ENCODE measurements at regions not wholly inside any gene's neighbourhood (a gene's known extent, or its start where the extent isn't known, plus 50 kb on each side); places are given as distances from the start of the nearest gene placed in this dataset.
A peak's percentile ranks its signal among the peaks of the same experiment; 100 is the strongest.

DNA sequence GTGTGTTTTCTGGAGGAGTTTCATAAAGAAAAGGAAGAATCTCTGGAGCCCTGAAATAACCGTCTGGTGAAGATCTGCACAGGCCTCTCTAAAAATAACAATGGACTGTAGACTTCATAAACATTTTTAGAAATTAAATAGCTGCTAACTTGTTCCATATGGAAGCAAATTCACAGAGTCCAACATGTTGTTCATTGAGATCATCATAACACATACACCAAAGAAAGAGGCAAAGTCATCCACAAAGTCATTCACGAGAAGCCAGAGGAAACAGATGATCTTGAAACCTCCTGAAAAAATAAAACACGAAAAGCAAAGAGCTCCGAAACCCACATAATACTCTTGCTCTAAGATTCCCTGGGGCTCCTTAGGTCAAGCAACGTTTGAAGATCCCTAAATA is 347.8 kb downstream of the EFNA5 start:
- dilution Hi-C loops (cut with MboI; ENCODE audit: extremely low pct_ligation_motif_present, low sequenced_read_pairs) = no loop called here
- FAIRE-seq = no peak
- H4K20me1 ChIP-seq (ENCODE audit: control insufficient read depth, extremely low read depth, insufficient read depth, low read length) = no peaks in the 10 kb centered on the region
- H2AFZ ChIP-seq (ENCODE audit: control insufficient read depth, low read length) = no peak overlapping the region
- no peak overlapping the region for H3K9ac ChIP-seq (ENCODE audit: control insufficient read depth, extremely low read depth, insufficient read depth, low read length)
- DNase-seq (ENCODE audit: low read depth, low spot score) = no peak
- no peak overlapping the region for H3K4me3 ChIP-seq (ENCODE audit: control insufficient read depth in 2 of 3, extremely low read depth in 1 of 3, insufficient read depth in 2 of 3, low read depth in 1 of 3, low read length in 3 of 3)
- H3K79me2 ChIP-seq (ENCODE audit: control insufficient read depth, insufficient read depth, low read length) = no peaks in the 10 kb centered on the region
- no peak overlapping the region for H3K27ac ChIP-seq (ENCODE audit: control insufficient read depth, insufficient read depth, low read length)
- H3K9me3 ChIP-seq (ENCODE audit: control insufficient read depth, low read depth, low read length) = no peaks in the 10 kb centered on the region
- TF ChIP-seq EZH2 (IDR thresholded peaks at IDR 0.05; ENCODE audit: low read length) (no peak), CTCF (optimal IDR thresholded peaks at IDR 0.05 in 1 of 3, IDR thresholded peaks at IDR 0.05 in 1 of 3, conservative IDR thresholded peaks at IDR 0.05 in 1 of 3; ENCODE audit: extremely low read depth in 1 of 3, insufficient read depth in 2 of 3, low read length in 3 of 3) (no peak)
- no peaks in the 10 kb centered on the region for H3K36me3 ChIP-seq (ENCODE audit: control insufficient read depth in 2 of 2, extremely low read depth in 1 of 2, insufficient read depth in 2 of 2, low read length in 2 of 2)
- no peak overlapping the region for H3K4me2 ChIP-seq (ENCODE audit: control insufficient read depth, extremely low read depth, insufficient read depth, low read depth, low read length)
- H3K27me3 ChIP-seq (ENCODE audit: control insufficient read depth, extremely low read depth, insufficient read depth, low read length) = no peaks in the 10 kb centered on the region
- no peaks in the 10 kb centered on the region for H3K9me1 ChIP-seq (ENCODE audit: control insufficient read depth, extremely low read depth, insufficient read depth, low read length)
- H3K4me1 ChIP-seq (ENCODE audit: control insufficient read depth, extremely low read depth, insufficient read depth, low read length) = peaks cover 14% of the 10 kb centered on the region

GRCh38 chr5:107321906-107322305 is 348.8 kb downstream of the EFNA5 start:
- no peak overlapping the region for H3K4me3 ChIP-seq (ENCODE audit: control insufficient read depth in 2 of 3, extremely low read depth in 1 of 3, insufficient read depth in 2 of 3, low read depth in 1 of 3, low read length in 3 of 3)
- no peaks in the 10 kb centered on the region for H3K27me3 ChIP-seq (ENCODE audit: control insufficient read depth, extremely low read depth, insufficient read depth, low read length)
- no peaks in the 10 kb centered on the region for H4K20me1 ChIP-seq (ENCODE audit: control insufficient read depth, extremely low read depth, insufficient read depth, low read length)
- no peaks in the 10 kb centered on the region for H3K9me3 ChIP-seq (ENCODE audit: control insufficient read depth, low read depth, low read length)
- DNase-seq (ENCODE audit: low read depth, low spot score) (no peak), FAIRE-seq (no peak)
- no peak overlapping the region for H3K27ac ChIP-seq (ENCODE audit: control insufficient read depth, insufficient read depth, low read length)
- TF ChIP-seq CTCF (optimal IDR thresholded peaks at IDR 0.05 in 1 of 3, IDR thresholded peaks at IDR 0.05 in 1 of 3, conservative IDR thresholded peaks at IDR 0.05 in 1 of 3; ENCODE audit: extremely low read depth in 1 of 3, insufficient read depth in 2 of 3, low read length in 3 of 3) (no peak), EZH2 (IDR thresholded peaks at IDR 0.05; ENCODE audit: low read length) (no peak)
- no peaks in the 10 kb centered on the region for H3K36me3 ChIP-seq (ENCODE audit: control insufficient read depth in 2 of 2, extremely low read depth in 1 of 2, insufficient read depth in 2 of 2, low read length in 2 of 2)
- H3K79me2 ChIP-seq (ENCODE audit: control insufficient read depth, insufficient read depth, low read length) = no peaks in the 10 kb centered on the region
- no peaks in the 10 kb centered on the region for H3K9me1 ChIP-seq (ENCODE audit: control insufficient read depth, extremely low read depth, insufficient read depth, low read length)
- no peak overlapping the region for H2AFZ ChIP-seq (ENCODE audit: control insufficient read depth, low read length)
- peaks cover 14% of the 10 kb centered on the region for H3K4me1 ChIP-seq (ENCODE audit: control insufficient read depth, extremely low read depth, insufficient read depth, low read length)
- dilution Hi-C loops (cut with MboI; ENCODE audit: extremely low pct_ligation_motif_present, low sequenced_read_pairs) = no loop called here
- peak overlapping the region; percentile 24 for H3K4me2 ChIP-seq (ENCODE audit: control insufficient read depth, extremely low read depth, insufficient read depth, low read depth, low read length)
- no peak overlapping the region for H3K9ac ChIP-seq (ENCODE audit: control insufficient read depth, extremely low read depth, insufficient read depth, low read length)
